SK-N-MC (cell line): ENCODE measurements at regions not wholly inside any gene's neighbourhood (a gene's known extent, or its start where the extent isn't known, plus 50 kb on each side); places are given as distances from the start of the nearest gene placed in this dataset.

ENCODE experiments used
- DNase-seq: peaks from one replicate; pipeline ENCODE4 v3.0.0-alpha.2; 2011; ENCODE audit warnings: low read depth, low spot score
- H3K27ac ChIP-seq: fragments of 200-600 bp; sonication (generic); 2 replicates; pipeline ENCODE4 v1.5.1; 2016; ENCODE audit warnings: mixed run types
- H3K36me3 ChIP-seq: fragments of 200-600 bp; sonication (generic); 2 replicates; pipeline ENCODE4 v1.6.1; 2017; ENCODE audit warnings: antibody characterized with exemption, low read length, mixed read lengths; ENCODE audit not compliant: insufficient read depth
- H3K4me3 ChIP-seq: fragments of 200-600 bp; sonication (generic); 2 replicates; pipeline ENCODE4 v1.5.1; 2016
- H3K9ac ChIP-seq: fragments of 200-600 bp; sonication (generic); 2 replicates; pipeline ENCODE4 v1.8.0; 2017; ENCODE audit warnings: mixed run types, mixed read lengths; ENCODE audit not compliant: insufficient read length
- H3K9me3 ChIP-seq: fragments of 200-600 bp; sonication (generic); 2 replicates; pipeline ENCODE4 v1.6.1; 2017; ENCODE audit warnings: low read depth, mild to moderate bottlenecking, antibody characterized with exemption, low read length, moderate library complexity, mixed read lengths
- EZH2 ChIP-seq: fragments of 200-600 bp; sonication (generic); IDR thresholded peaks from one replicate; pipeline ENCODE4 v1.6.1; 2017; ENCODE audit warnings: antibody characterized with exemption
- FOXP2 ChIP-seq: optimal IDR thresholded peaks from 2 replicates; pipeline ENCODE3; 2011; ENCODE audit warnings: mild to moderate bottlenecking, moderate library complexity; ENCODE audit not compliant: insufficient read depth; ENCODE audit errors: extremely low read length, control extremely low read depth
- POLR2AphosphoS5 ChIP-seq: IDR thresholded peaks from 2 replicates; pipeline ENCODE4 v1.6.1; 2012; ENCODE audit warnings: mild to moderate bottlenecking, low read depth, low read length, borderline replicate concordance

DNA sequence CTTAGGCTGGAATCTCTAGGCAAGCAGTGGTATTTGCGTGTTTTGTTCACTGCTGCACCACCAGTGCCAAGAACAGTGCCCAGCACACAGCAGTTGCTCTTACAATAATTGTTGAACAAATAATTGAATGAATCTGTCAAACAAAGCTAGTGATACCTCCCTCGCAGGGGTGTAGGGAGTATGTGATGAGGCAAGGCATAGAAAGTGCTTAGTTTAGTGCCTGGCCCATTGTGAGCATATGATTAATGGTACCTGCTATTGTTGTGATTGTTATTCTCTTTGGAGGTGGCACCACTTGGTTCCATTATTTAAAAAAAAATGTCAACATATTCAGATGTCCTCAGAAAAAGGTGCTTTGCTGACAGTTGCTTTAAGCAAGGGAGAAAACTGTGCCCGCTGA lies 210.1 kb upstream of the TBX3 start:
- no peak overlapping the region for H3K27ac ChIP-seq
- TF ChIP-seq POLR2AphosphoS5 (no peak), FOXP2 (no peak), EZH2 (no peak)
- no peak overlapping the region for H3K4me3 ChIP-seq
- no peaks in the 10 kb centered on the region for H3K9me3 ChIP-seq
- DNase-seq: no peak
- H3K36me3 ChIP-seq: no peaks in the 10 kb centered on the region
- H3K9ac ChIP-seq: no peak overlapping the region

DNA sequence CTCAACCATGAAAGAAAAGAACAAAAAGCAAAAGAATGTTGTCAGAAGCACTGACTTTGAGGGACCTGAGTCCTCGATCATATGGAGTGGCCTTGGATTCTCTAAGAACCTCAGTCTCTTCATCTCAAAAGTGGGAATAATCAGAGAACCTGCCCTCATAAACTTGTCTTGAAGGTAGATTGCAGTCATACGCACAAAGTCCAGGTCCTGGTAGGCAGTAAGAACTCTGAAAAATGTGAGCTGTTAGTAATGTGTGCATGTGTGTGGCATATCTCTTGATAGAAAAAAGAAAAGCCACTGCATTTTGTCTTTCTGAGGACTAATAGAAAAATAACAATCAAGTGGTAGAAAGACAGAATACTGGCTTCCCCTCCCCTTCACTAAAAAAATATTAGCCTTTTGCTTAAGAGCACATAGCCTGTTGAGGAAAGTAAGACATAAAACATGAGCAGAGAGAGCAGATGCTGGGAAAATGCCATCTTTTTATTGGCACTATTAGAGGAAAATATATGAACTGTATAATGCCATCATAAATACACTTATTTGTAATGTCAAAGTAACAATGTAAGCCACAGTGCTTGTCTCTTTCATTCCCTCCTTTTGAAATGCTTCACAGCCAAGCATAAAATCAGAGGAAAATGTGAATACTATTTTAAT lies 205.1 kb upstream of the TBX3 start:
- Histone ChIP-seq H3K36me3 (no peaks in the 10 kb centered on the region), H3K27ac (no peak overlapping the region), H3K9ac (no peak overlapping the region), H3K9me3 (no peaks in the 10 kb centered on the region), H3K4me3 (no peak overlapping the region)
- DNase-seq: no peak
- TF ChIP-seq FOXP2 (no peak), POLR2AphosphoS5 (no peak), EZH2 (no peak)

DNA sequence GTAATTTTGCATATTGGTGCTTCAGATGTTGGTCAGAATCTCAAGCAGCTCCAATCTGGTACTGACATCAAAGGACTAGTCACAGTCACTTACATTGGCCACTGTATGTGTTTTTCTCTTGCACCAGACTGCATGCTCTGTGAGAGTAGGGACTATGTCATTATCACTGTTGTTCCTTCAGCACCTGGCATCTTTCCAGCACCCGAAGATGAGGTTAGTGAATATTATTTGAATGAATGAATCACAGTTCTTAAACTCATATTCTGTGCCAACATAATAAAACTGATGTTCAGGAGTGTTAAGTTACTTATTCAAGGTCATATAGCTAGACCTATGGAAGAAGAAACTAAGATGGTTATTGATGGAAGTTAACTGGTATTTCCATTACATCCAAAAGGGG lies 204.5 kb upstream of the TBX3 start:
- H3K4me3 ChIP-seq: no peak overlapping the region
- no peaks in the 10 kb centered on the region for H3K9me3 ChIP-seq
- H3K27ac ChIP-seq: no peak overlapping the region
- H3K9ac ChIP-seq: no peak overlapping the region
- no peaks in the 10 kb centered on the region for H3K36me3 ChIP-seq
- TF ChIP-seq EZH2 (no peak), POLR2AphosphoS5 (no peak), FOXP2 (no peak)
- no peak for DNase-seq

DNA sequence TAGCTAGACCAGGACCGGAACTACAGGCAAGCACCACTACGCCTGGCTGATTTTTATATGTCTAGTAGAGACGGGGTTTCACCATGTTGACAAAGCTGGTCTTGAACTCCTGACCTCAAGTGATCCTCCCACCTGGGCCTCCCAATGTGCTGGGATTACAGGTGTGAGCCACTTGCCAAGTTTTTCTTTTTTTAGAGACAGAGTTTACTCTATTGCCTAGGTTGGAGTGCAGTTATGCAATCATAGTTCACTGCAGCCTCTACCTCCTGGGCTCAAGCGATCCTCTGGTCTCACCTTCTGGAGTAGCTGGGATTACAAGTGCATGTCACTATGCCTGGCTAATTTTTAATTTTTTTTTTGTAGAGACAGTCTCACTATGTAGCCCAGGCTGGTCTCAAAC lies 201.5 kb upstream of the TBX3 start:
- H3K27ac ChIP-seq: no peak overlapping the region
- no peak overlapping the region for H3K9ac ChIP-seq
- TF ChIP-seq POLR2AphosphoS5 (no peak), EZH2 (no peak), FOXP2 (no peak)
- H3K36me3 ChIP-seq: no peaks in the 10 kb centered on the region
- H3K9me3 ChIP-seq: no peaks in the 10 kb centered on the region
- no peak overlapping the region for H3K4me3 ChIP-seq
- DNase-seq: no peak

DNA sequence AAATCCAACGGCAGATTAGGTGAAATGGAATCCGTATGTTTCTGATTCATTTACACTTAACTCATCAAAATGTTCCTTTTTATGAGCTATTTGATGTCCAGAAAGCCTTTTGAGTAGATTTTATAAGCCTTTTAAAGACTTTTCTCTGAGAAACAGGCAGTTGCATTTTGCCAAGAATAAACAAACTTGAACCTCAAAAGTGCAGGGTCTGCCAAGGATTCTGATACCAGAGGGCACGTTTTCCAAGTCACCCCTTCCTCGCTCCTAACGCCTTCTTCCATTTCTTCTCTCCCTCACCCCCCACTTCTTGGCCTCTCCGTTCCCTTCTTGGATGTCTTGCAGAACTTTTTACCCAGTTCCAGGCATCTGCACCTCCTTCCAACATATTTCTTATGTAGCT lies 200.6 kb upstream of the TBX3 start:
- no peak for TF ChIP-seq EZH2
- TF ChIP-seq FOXP2: no peak
- TF ChIP-seq POLR2AphosphoS5: no peak
- DNase-seq: no peak
- Histone ChIP-seq H3K27ac (no peak overlapping the region), H3K9ac (no peak overlapping the region), H3K9me3 (no peaks in the 10 kb centered on the region), H3K4me3 (no peak overlapping the region), H3K36me3 (no peaks in the 10 kb centered on the region)

DNA sequence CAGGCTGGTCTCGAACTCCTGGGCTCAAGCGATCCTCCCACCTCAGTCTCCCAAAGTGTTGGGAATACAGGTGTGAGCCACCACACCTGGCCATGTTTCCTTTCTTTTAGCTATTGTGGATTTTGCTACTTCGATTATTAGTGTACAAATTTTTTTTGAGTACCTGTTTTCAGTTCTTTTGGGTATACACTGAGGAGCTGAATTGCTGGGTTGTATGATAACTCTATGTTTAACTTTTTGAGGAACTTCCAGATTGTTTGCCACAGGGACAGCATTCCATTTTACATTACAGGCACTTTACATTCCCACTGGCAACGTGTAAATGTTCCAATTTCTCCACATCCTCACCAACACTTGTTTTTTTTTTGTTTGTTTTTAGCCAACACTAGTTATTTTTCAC lies 198.1 kb upstream of the TBX3 start:
- no peak overlapping the region for H3K9ac ChIP-seq
- no peaks in the 10 kb centered on the region for H3K36me3 ChIP-seq
- TF ChIP-seq POLR2AphosphoS5 (no peak), FOXP2 (no peak), EZH2 (no peak)
- H3K4me3 ChIP-seq: no peak overlapping the region
- H3K27ac ChIP-seq: no peak overlapping the region
- DNase-seq: no peak
- no peaks in the 10 kb centered on the region for H3K9me3 ChIP-seq

DNA sequence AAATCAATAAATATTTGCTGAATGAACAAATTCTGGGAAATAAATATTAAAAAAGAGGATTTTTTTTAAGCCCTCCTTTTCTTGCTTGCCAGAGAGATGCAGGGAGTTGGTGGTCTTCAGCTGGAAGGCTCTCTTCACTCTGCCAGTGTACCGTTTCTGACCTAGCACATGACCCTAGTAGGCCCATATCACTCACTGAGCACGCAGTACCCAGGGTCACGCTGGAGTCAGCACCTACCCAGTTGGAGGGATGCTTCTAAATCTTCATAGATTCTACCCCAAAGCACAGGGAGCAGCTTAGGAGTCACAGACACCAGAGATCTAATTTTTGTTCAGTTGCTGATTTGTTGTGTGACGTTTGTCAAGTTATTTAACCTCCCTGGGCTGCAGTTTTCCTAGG lies 195.4 kb upstream of the TBX3 start:
- Histone ChIP-seq H3K4me3 (no peak overlapping the region), H3K27ac (no peak overlapping the region), H3K9ac (no peak overlapping the region), H3K36me3 (no peaks in the 10 kb centered on the region), H3K9me3 (no peaks in the 10 kb centered on the region)
- DNase-seq: no peak
- TF ChIP-seq EZH2 (no peak), FOXP2 (no peak), POLR2AphosphoS5 (no peak)

DNA sequence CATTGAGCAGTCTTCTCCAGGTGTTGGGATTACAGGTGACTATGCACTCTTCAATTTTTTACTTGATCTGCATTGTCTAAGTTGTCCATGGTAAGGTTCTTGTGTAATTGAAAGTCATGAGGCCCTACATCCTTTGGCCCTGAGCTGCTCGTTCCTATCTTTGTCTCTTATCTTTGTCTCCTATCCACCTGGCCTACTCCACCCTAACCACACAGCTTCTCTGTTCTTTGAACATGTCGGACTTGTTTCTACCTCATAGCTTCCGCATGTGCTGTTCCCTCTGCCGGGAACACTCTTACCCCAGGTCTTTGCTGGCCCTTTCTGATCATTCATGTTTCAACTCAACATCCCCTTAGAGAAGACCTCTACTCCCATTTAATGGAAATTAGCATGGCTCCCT lies 194.8 kb upstream of the TBX3 start:
- no peaks in the 10 kb centered on the region for H3K9me3 ChIP-seq
- H3K27ac ChIP-seq: no peak overlapping the region
- H3K4me3 ChIP-seq: no peak overlapping the region
- TF ChIP-seq FOXP2: no peak
- no peak for TF ChIP-seq POLR2AphosphoS5
- TF ChIP-seq EZH2: no peak
- no peaks in the 10 kb centered on the region for H3K36me3 ChIP-seq
- H3K9ac ChIP-seq: no peak overlapping the region
- DNase-seq: no peak
